COLO668 (cell line): ENCODE measurements at regions not wholly inside any gene's neighbourhood (a gene's known extent, or its start where the extent isn't known, plus 50 kb on each side); places are given as distances from the start of the nearest gene placed in this dataset.
A peak's percentile ranks its signal among the peaks of the same experiment; 100 is the strongest.
"Not testable (repeated sequence)": the region's sequence is repeated elsewhere in the genome, so short reads cannot be mapped to it uniquely, and the experiment has no call there.

Source experiments
- DNase-seq: peaks from one replicate; lab custom pipeline; 2025; ENCODE audit not compliant: unreplicated experiment; lab: John Stamatoyannopoulos, UW

DNA sequence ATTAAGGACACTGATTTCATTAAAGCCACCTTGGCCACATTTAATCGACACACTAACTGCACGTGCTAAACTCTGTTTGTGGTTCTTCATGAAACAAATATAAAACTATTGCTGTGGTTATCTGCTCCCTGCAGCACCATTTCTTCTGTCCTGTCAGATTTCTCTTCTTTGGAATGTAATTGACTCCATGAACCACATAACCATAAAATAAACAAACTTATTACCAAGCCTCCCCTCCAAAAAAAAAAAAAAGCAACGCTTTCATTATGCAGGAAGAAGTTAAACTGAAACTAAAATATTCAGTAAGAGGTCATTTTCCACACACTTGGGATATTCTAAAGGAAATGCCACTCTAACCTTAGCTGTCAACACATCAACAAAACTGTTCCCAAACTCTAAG lies 319.1 kb upstream of the NT5E start:
- no peak for DNase-seq

DNA sequence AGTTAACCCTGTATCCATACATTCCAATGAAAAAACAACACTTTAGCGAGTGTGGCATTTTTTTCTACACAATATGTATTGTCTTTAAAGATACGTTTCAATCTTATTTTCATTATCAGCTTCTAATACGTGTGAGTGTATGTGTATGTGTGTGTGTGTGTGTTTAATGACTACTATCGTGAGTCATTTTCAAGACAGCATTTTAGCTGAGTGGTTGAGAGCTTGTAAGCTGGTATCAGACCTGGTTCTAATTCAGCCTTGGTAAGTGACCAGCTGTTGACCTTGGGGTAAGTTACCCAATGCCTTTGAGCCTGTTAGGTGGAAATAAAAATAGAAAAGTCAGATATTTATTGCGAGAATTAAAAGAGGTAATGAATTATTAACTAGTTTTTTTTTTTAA lies 320.0 kb upstream of the NT5E start:
- DNase-seq = no peak

- no peak for DNase-seq
Measured at GRCh38 chr6:85128781-85129180, 321.1 kb upstream of the NT5E start.

DNA sequence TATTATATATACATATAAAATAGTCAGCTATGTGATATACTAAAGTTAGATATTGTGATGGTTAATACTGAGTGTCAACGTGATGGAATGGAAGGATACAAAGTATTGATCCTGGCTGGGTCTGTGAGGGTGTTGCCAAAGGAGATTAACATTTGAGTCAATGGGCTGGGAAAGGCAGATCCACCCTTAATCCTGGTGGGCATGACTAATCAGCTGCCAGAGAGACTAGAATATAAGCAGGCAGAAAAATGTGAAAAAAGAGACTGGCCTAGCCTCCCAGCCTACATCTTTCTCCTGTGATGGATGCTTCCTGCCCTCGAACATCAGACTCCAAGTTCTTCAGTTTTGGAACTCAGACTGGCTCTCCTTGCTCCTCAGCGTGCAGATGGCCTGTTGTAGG lies 321.6 kb upstream of the NT5E start:
- not testable (repeated sequence) for DNase-seq

DNA sequence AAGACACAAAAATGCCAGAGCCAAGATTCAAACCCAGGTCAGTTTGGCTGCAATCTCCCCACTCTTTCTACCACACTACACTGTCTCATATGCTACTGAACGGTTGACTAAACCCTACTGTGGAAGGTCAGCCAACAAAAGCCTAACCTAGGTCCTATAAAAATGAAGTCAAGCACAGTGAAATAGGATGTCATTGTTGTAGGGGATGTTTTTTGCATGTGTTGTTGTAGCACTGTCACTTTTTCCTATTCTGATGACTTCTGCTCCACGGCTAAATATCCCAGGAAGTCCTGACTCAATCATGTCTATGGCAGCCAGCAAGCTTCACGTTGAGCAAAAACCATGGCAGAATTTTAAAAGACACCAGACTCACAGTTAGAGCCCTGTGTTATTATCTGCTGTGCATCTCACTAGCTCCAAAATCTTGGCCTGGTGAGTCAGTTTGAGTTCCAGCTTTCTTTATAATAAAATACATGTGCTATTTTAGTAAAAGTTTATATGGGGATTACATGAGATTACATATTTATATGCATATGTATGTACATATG lies 322.1 kb upstream of the NT5E start:
- no peak for DNase-seq

DNA sequence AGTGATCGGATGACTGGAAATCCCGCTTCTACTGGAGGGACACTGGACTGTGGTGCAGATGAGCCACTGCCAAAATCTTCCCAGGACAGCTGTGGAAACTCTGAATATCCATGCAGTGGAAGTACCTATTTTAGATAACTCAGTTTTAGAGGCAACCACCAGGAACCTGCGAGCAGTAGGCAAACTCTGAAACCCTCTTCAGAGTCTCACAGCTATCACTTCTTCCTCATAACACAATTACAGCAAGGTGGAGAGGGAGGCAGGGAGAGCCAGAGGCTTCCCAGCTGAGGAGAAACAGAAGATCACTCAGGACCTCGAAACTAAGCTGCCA lies 322.8 kb upstream of the NT5E start:
- no peak for DNase-seq

DNA sequence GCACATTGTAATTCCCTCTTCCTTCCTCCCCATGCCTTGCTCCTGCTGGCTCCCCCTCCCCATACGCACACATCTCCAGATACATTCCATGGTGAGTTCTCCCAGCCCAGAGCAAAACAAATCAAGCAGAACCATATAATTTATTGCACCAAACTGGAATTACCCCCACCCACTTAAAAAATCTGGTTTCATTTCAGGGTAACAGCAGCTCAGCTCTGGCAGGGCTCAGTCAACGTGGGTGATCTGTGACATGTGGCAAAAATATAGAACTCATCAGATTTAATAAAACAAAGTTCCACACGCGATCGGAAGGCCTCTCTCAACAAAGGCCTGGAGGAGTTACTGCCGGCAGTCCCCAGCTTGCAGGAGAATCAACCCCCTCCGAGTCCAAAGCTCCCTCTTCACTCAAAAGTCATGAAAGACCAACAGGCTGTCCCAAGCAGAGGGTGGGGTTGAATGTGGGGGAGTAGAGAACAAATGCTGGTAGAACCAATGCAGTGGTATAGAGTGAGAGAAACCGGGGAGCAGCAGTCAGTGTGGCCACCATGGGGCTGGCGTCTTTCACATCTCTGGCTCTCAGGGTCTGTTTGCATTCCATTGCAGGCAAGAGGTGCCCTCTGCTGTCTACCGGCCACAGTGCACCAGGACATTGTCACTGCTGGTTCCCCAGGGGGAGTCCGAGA lies 323.3 kb upstream of the NT5E start:
- DNase-seq = peak; percentile 1

- DNase-seq = no peak
Measured at GRCh38 chr6:85125526-85125925, 324.4 kb upstream of the NT5E start.

DNA sequence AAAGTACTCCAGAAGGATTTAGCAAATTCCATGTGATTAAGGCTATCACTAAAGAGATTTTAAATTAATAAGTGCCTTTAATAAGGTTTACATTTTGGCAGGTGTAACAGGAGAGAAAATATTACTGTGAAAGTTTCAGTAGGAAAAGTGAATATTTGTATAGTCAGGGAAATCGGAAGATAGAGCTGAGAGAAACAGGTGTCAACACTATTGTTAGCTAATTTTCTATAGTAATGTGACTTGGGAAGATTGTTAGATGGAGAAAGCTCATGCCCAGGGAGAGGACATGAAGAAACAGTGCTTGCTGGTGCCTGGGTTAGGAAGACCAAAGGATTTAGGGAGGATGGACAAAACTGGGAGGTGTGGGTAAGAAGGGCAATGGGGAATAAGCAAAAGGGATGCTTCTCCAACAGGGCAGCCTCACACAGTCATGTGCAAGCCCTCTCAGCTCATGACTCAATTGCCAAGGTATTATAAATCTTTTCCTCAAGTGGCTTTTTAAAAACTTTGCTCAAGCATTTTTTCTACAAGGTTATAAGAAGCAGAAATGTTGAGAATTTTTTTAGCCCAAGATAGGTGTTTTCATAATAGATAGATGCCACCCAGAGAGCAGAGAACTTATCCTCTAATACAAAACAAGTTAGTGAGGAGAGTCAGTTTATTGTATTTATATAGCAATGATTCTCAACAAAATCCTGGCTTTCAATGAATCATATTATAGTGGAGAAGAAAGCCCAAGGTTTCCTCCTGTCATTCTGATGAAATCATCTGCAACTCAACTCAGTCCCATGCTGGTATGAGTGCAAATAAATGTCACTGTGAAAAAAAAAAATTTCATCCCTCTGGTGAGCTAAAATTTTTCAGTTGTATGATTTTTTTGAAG lies 325.2 kb upstream of the NT5E start:
- no peak for DNase-seq

DNA sequence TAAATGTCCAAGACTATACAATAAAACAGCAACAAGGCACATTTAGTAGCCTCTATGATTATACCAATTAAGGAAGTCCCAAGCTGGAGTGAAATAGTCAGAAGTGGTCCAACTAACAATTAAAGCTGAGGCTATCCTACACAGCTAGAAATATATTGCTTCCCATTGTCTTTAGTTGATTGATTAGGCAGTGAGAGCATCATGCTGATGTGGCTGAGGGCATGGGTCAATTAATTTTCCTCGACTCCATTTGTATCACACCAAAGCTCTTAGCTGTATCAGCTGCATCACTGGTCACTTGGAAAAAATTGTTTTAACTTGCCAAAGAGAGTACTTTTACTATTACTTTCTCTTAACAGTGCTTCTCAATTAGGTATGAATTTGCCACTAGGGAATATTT lies 328.7 kb upstream of the NT5E start:
- no peak for DNase-seq

DNA sequence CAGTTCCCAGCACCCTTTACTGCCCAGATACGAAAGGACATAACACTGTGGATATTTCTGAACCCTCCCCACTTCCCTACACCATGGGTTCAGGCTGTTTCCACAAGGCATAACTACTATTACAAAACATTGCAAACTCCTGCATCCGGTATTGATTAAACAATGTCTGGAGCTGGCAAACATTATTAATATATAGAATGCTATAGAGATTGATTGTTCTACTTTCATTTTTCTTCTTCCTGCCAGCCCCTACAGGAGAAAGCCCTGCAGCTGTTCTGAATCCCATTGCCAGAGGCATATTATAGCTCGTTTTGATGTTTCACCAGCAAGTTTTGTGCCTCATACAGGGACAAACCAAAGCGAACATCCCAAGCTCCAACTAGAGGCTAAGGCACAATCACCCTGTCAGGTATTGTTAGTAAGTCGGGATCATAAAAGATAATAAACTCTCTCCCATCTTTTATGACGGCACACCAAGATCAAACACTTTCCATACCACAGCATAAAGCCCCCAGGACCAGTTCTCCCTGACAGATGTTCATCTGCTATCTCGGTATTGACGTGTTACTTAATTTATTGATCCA lies 331.1 kb upstream of the NT5E start:
- no peak for DNase-seq

DNA sequence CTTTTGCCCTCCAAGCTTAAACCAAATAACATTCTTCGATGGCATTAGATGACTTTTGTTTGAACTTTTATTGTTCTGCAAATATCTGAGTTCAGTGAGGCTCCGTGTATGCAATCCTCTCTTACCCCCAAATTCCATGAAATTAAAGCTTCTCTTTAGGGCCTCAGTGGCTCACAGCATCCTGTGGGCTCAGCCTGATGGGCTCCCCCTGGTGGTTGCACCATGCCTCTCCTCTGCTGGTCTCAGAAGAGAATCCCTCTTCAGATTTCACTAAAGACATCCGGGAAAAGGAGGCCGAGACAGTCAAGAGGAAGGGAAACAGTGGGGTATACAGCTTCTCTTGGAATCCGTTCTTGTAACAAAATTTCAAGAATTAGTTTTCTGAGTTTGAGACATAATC lies 331.6 kb upstream of the NT5E start:
- no peak for DNase-seq

GRCh38 chr6:85116475-85116874 lies 333.4 kb upstream of the NT5E start:
- DNase-seq = no peak

- no peak for DNase-seq
Measured at GRCh38 chr6:85115876-85116275, 334.0 kb upstream of the NT5E start.

DNA sequence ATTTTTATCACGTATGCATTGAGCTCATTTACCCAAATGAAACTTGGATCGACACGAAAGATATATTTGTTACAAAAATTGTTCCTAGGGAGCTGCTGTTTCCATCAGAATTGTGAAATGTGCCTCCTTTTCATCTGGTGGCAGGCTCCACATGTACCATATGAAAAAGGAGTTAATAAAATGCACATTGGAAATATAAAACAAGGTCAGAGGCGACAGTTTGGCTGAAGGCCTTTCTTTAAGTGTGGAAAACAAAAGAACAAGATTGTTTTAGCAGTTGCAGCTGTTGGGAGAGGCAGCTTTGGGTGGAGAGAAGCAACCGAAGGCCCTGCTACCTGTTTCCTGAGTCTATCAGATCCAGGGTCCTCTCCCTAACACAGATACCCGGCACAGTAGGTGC lies 334.5 kb upstream of the NT5E start:
- DNase-seq = no peak

DNA sequence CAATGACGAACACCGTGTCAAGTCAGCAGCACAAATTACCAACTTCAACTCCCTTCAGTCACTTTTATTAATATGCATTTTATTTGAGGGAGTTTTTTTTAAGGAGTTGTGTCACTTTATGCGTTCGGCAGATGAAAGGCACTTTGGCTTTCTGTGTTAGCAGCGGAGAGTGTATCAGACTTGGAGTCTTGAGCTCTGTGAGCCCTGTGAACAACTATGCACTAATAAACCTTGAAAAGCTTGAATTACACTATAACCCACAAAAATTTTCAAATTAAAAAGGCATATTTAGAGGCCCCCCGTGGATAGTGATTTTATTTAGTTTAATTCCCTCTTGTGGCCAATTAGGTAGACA lies 335.3 kb upstream of the NT5E start:
- DNase-seq = no peak

- no peak for DNase-seq
Measured at GRCh38 chr6:85113934-85114580, 335.8 kb upstream of the NT5E start.

- no peak for DNase-seq
Measured at GRCh38 chr6:85112540-85112939, 337.3 kb upstream of the NT5E start.

GRCh38 chr6:85111481-85112011 lies 338.3 kb upstream of the NT5E start:
- no peak for DNase-seq

DNA sequence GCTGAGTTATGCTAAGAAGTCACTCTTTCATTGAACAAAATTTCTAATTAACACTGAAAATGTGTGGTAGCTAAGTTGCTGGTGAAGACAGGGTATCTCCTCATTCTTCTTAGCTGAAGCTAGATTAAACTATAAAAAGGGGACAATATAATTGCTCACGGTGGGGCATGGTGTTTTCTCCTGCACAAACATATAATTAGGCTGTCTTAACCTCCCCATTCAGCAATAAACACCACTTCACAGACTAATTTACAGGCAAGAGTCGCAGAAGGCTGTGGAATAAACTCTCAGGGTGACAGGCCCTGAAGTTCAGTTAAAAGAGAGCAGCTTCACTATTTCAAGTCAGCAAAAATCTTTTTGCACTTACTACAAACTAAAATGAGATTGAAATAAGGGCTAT lies 338.9 kb upstream of the NT5E start:
- no peak for DNase-seq

DNA sequence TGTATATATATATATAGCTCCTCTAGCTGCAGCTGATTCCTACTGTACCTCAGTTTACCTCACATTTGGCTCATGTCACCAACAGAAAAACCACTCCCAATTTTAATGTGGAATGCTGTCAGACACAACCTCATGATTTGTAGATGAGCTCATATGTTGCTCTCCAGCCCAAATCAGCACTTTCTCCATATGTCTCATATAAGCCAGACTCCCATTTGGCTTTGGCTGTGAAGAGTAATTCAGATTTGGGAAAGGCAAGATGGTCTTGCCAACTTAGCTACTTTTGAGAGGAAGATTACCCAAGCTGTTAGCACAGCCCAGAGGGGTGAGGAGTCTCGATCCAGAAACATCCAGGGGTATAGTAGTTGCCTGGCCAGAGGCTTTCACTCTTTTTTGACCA lies 342.2 kb upstream of the NT5E start:
- DNase-seq = no peak
